ENCODE measurements at regions not wholly inside any gene's neighbourhood (a gene's known extent, or its start where the extent isn't known, plus 50 kb on each side); places are given as distances from the start of the nearest gene placed in this dataset.

GRCh38 chr5:97752871-97753270 lies 569.8 kb upstream of the RIOK2 start:
- no peak for DNase-seq
- Histone ChIP-seq H3K36me3 (no peaks in the 10 kb centered on the region), H3K27ac (no peak overlapping the region), H3K9me3 (no peaks in the 10 kb centered on the region), H3K27me3 (no peaks in the 10 kb centered on the region), H3K4me3 (replicated peaks in 1 of 3) (no peak overlapping the region), H3K4me1 (no peaks in the 10 kb centered on the region)
- intact Hi-C loops (cut with DNase I), result no loop called here
- TF ChIP-seq, protein P1, sequence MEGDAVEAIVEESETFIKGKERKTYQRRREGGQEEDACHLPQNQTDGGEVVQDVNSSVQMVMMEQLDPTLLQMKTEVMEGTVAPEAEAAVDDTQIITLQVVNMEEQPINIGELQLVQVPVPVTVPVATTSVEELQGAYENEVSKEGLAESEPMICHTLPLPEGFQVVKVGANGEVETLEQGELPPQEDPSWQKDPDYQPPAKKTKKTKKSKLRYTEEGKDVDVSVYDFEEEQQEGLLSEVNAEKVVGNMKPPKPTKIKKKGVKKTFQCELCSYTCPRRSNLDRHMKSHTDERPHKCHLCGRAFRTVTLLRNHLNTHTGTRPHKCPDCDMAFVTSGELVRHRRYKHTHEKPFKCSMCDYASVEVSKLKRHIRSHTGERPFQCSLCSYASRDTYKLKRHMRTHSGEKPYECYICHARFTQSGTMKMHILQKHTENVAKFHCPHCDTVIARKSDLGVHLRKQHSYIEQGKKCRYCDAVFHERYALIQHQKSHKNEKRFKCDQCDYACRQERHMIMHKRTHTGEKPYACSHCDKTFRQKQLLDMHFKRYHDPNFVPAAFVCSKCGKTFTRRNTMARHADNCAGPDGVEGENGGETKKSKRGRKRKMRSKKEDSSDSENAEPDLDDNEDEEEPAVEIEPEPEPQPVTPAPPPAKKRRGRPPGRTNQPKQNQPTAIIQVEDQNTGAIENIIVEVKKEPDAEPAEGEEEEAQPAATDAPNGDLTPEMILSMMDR (IDR thresholded peaks at IDR 0.05), result no peak
- no peak for TF ChIP-seq POLR2A (IDR thresholded peaks at IDR 0.05)

GRCh38 chr5:97762483-97762882 lies 579.4 kb upstream of the RIOK2 start:
- no peak for DNase-seq
- TF ChIP-seq, protein P1 (IDR thresholded peaks at IDR 0.05), result no peak
- Histone ChIP-seq H3K9me3 (no peaks in the 10 kb centered on the region), H3K27ac (no peak overlapping the region), H3K27me3 (no peaks in the 10 kb centered on the region), H3K4me1 (no peaks in the 10 kb centered on the region), H3K4me3 (replicated peaks in 1 of 3) (no peak overlapping the region), H3K36me3 (no peaks in the 10 kb centered on the region)
- intact Hi-C loops (cut with DNase I), result no loop called here

GRCh38 chr5:97764700-97765099 lies 581.7 kb upstream of the RIOK2 start:
- Histone ChIP-seq H3K9me3 (no peaks in the 10 kb centered on the region), H3K4me3 (replicated peaks in 1 of 3) (no peak overlapping the region), H3K27ac (no peak overlapping the region), H3K36me3 (no peaks in the 10 kb centered on the region), H3K27me3 (no peaks in the 10 kb centered on the region), H3K4me1 (no peaks in the 10 kb centered on the region)
- 87 to 92% methylated on average over 3 of the region's 3 CpGs for WGBS, 2 donors
- DNase-seq, result no peak
- intact Hi-C loops (cut with DNase I), result no loop called here
- TF ChIP-seq, protein P1 (IDR thresholded peaks at IDR 0.05), result no peak
- no peak for TF ChIP-seq POLR2A (IDR thresholded peaks at IDR 0.05)

- Histone ChIP-seq H3K4me1 (no peaks in the 10 kb centered on the region), H3K4me3 (replicated peaks in 1 of 3) (no peak overlapping the region), H3K36me3 (no peaks in the 10 kb centered on the region), H3K27me3 (no peaks in the 10 kb centered on the region), H3K27ac (no peak overlapping the region), H3K9me3 (no peaks in the 10 kb centered on the region)
- intact Hi-C loops (cut with DNase I), result no loop called here
- 85 to 86% methylated on average over 2 of the region's 2 CpGs for WGBS, 2 donors
- no peak for DNase-seq
- TF ChIP-seq, protein P1 (IDR thresholded peaks at IDR 0.05), result no peak
- no peak for TF ChIP-seq POLR2A (IDR thresholded peaks at IDR 0.05)
Observed at GRCh38 chr5:97778451-97778850, 595.4 kb upstream of the RIOK2 start.

DNA sequence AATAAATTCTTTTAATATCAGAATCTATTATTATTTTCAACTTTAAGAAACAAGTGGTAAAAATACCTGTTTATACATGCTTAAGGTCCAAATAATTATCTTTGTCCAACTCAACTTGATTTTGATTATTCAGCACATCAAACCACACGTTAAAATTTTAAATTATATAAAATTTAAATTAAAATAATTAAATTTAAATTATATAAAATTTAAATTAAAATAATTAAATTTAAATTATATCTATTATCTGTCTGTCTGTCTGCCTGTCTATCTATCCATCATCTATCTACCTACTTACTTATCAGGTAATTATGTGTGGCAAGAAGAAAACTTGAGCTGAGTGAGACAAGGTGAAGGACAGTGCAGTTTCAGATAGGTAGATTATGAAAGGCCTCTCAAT lies 605.3 kb upstream of the RIOK2 start:
- WGBS, 2 donors, result 88 to 93% methylated on average over 1 of the region's 1 CpG

More for the DNA sequence above, 605.3 kb upstream of the RIOK2 start:
- H3K4me3 ChIP-seq (replicated peaks in 1 of 3), result no peak overlapping the region
- no peaks in the 10 kb centered on the region for H3K36me3 ChIP-seq
- no peaks in the 10 kb centered on the region for H3K9me3 ChIP-seq
- no peaks in the 10 kb centered on the region for H3K4me1 ChIP-seq
- intact Hi-C loops (cut with DNase I), result no loop called here
- no peak for TF ChIP-seq POLR2A (IDR thresholded peaks at IDR 0.05)
- TF ChIP-seq, protein P1 (IDR thresholded peaks at IDR 0.05), result no peak
- DNase-seq, result no peak
- no peaks in the 10 kb centered on the region for H3K27me3 ChIP-seq
- H3K27ac ChIP-seq, result no peak overlapping the region
